ENCODE measurements at regions not wholly inside any gene's neighbourhood (a gene's known extent, or its start where the extent isn't known, plus 50 kb on each side); places are given as distances from the start of the nearest gene placed in this dataset.
A peak's percentile ranks its signal among the peaks of the same experiment; 100 is the strongest.

DNA sequence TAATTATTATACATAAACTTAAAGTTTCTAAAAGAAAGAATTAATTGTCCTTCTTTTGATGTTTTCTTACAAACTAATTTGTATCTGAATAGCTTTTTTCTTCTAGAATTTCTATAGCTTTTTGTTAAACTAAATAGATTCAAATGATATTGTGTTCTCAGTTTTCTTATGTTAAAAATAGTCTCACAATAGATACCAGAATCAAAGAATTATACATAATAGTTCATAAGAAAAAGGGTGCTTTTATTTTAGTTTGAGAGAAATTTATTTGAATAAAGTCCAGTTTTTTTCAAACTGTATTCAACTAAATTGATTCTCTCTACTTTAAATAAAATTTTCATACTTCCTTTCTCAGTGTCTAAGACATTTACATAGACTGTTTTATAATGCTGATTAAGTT lies 274.8 kb downstream of the SEMA3D start:
- Histone ChIP-seq H2AFZ (no peak overlapping the region), H3K4me2 (peak overlapping the region; percentile 17), H3K9me2 (ENCODE audit: insufficient read depth) (0 out of 2 replicates have a peak, but pooled peaks cover 3% of the 10 kb centered on the region), H3K27me3 (ENCODE audit: insufficient read depth) (no peaks in the 10 kb centered on the region), H3K79me2 (replicated peaks; ENCODE audit: insufficient read depth) (no peaks in the 10 kb centered on the region), H3F3A (replicated peaks; ENCODE audit: low read depth) (no peaks in the 10 kb centered on the region), H3K4me3 (no peak overlapping the region), H3K27ac (ENCODE audit: low read depth) (peak overlapping the region; percentile 64), H4K20me1 (replicated peaks; ENCODE audit: insufficient read depth) (no peaks in the 10 kb centered on the region), H3K36me3 (ENCODE audit: insufficient read depth) (no peaks in the 10 kb centered on the region), H3K4me1 (ENCODE audit: insufficient read depth) (peaks cover 30% of the 10 kb centered on the region)
- TF ChIP-seq JUNB (IDR thresholded peaks at IDR 0.05; ENCODE audit: unreplicated experiment) (no peak), STAT1 (IDR thresholded peaks at IDR 0.05; ENCODE audit: unreplicated experiment) (no peak), EZH2phosphoT487 (IDR thresholded peaks at IDR 0.05; ENCODE audit: unreplicated experiment) (no peak), ZNF114 (CRISPR knock-in tag; IDR thresholded peaks at IDR 0.05) (no peak), ZNF331 (CRISPR knock-in tag; IDR thresholded peaks at IDR 0.05; ENCODE audit: low read depth) (no peak), CREB1 (CRISPR knock-in tag; IDR thresholded peaks at IDR 0.05; ENCODE audit: low read depth) (no peak)
- TF ChIP-seq, protein P1, sequence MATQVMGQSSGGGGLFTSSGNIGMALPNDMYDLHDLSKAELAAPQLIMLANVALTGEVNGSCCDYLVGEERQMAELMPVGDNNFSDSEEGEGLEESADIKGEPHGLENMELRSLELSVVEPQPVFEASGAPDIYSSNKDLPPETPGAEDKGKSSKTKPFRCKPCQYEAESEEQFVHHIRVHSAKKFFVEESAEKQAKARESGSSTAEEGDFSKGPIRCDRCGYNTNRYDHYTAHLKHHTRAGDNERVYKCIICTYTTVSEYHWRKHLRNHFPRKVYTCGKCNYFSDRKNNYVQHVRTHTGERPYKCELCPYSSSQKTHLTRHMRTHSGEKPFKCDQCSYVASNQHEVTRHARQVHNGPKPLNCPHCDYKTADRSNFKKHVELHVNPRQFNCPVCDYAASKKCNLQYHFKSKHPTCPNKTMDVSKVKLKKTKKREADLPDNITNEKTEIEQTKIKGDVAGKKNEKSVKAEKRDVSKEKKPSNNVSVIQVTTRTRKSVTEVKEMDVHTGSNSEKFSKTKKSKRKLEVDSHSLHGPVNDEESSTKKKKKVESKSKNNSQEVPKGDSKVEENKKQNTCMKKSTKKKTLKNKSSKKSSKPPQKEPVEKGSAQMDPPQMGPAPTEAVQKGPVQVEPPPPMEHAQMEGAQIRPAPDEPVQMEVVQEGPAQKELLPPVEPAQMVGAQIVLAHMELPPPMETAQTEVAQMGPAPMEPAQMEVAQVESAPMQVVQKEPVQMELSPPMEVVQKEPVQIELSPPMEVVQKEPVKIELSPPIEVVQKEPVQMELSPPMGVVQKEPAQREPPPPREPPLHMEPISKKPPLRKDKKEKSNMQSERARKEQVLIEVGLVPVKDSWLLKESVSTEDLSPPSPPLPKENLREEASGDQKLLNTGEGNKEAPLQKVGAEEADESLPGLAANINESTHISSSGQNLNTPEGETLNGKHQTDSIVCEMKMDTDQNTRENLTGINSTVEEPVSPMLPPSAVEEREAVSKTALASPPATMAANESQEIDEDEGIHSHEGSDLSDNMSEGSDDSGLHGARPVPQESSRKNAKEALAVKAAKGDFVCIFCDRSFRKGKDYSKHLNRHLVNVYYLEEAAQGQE (IDR thresholded peaks at IDR 0.05; ENCODE audit: unreplicated experiment), result no peak
- TF ChIP-seq, protein P2, sequence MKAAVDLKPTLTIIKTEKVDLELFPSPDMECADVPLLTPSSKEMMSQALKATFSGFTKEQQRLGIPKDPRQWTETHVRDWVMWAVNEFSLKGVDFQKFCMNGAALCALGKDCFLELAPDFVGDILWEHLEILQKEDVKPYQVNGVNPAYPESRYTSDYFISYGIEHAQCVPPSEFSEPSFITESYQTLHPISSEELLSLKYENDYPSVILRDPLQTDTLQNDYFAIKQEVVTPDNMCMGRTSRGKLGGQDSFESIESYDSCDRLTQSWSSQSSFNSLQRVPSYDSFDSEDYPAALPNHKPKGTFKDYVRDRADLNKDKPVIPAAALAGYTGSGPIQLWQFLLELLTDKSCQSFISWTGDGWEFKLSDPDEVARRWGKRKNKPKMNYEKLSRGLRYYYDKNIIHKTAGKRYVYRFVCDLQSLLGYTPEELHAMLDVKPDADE (IDR thresholded peaks at IDR 0.05), result no peak
- DNase-seq (ENCODE audit: low spot score) (peak; percentile 30), ATAC-seq (no peak)
- Mint-ChIP-seq H3K4me1 (peaks cover 32% of the 10 kb centered on the region), H3K4me3 (peak overlapping the region; percentile 41; the same call in 1 of the 3 replicates), H3K27ac (peak overlapping the region; percentile 90), H3K27me3 (ENCODE audit: insufficient read depth, low read depth, poor library complexity) (no peaks in the 10 kb centered on the region), H3K36me3 (ENCODE audit: low read depth) (peaks cover 8% of the 10 kb centered on the region; the same call in 2 of the 3 replicates), H3K9me3 (peaks cover 3% of the 10 kb centered on the region; the same call in 1 of the 3 replicates)

DNA sequence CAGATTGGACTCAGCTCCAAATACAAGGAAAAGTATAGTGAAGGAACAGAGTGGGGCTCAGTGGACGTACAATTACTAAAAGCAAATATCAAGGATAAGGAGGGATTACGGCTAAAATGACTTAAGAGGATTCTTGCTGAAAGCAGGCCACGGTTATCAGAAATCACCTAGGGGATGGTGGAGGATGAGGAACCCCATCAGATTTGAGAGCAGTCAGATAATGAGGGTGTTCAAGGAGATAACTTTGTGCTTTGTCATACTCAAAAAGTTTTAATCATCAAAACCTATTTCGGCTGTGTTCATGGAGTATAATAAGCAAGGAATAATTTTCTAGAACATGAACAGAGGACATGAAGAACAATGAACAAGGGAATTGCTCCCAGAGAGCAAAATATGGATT lies 275.8 kb downstream of the SEMA3D start:
- H3K36me3 ChIP-seq (ENCODE audit: insufficient read depth), result no peaks in the 10 kb centered on the region
- no peak overlapping the region for H2AFZ ChIP-seq
- DNase-seq (ENCODE audit: low spot score) (no peak), ATAC-seq (no peak)
- no peak overlapping the region for H3K4me3 Mint-ChIP-seq
- H3K4me3 ChIP-seq, result no peak overlapping the region
- H3K9me2 ChIP-seq (ENCODE audit: insufficient read depth), result 0 out of 2 replicates have a peak, but pooled peaks cover 3% of the 10 kb centered on the region
- H3K36me3 Mint-ChIP-seq (ENCODE audit: low read depth), result peaks cover 8% of the 10 kb centered on the region; the same call in 2 of the 3 replicates
- H3K27me3 ChIP-seq (ENCODE audit: insufficient read depth), result no peaks in the 10 kb centered on the region
- H3K4me1 ChIP-seq (ENCODE audit: insufficient read depth), result peaks cover 26% of the 10 kb centered on the region
- H3K27ac ChIP-seq (ENCODE audit: low read depth), result peak overlapping the region; percentile 74
- no peaks in the 10 kb centered on the region for H4K20me1 ChIP-seq (replicated peaks; ENCODE audit: insufficient read depth)
- no peaks in the 10 kb centered on the region for H3F3A ChIP-seq (replicated peaks; ENCODE audit: low read depth)
- no peaks in the 10 kb centered on the region for H3K27me3 Mint-ChIP-seq (ENCODE audit: insufficient read depth, low read depth, poor library complexity)
- H3K4me2 ChIP-seq, result no peak overlapping the region
- peak overlapping the region; percentile 15 for H3K27ac Mint-ChIP-seq
- peaks cover 3% of the 10 kb centered on the region; the same call in 1 of the 3 replicates for H3K9me3 Mint-ChIP-seq
- H3K79me2 ChIP-seq (replicated peaks; ENCODE audit: insufficient read depth), result no peaks in the 10 kb centered on the region
- H3K4me1 Mint-ChIP-seq, result peaks cover 30% of the 10 kb centered on the region
- TF ChIP-seq, protein P3, sequence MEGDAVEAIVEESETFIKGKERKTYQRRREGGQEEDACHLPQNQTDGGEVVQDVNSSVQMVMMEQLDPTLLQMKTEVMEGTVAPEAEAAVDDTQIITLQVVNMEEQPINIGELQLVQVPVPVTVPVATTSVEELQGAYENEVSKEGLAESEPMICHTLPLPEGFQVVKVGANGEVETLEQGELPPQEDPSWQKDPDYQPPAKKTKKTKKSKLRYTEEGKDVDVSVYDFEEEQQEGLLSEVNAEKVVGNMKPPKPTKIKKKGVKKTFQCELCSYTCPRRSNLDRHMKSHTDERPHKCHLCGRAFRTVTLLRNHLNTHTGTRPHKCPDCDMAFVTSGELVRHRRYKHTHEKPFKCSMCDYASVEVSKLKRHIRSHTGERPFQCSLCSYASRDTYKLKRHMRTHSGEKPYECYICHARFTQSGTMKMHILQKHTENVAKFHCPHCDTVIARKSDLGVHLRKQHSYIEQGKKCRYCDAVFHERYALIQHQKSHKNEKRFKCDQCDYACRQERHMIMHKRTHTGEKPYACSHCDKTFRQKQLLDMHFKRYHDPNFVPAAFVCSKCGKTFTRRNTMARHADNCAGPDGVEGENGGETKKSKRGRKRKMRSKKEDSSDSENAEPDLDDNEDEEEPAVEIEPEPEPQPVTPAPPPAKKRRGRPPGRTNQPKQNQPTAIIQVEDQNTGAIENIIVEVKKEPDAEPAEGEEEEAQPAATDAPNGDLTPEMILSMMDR (conservative IDR thresholded peaks at IDR 0.05; ENCODE audit: low read depth in 2 of 2), result no peak
- no peak for TF ChIP-seq EZH2phosphoT487 (IDR thresholded peaks at IDR 0.05; ENCODE audit: unreplicated experiment)
- no peak for TF ChIP-seq ZNF331 (CRISPR knock-in tag; IDR thresholded peaks at IDR 0.05; ENCODE audit: low read depth)
- TF ChIP-seq, protein P2 (IDR thresholded peaks at IDR 0.05), result no peak
- no peak for TF ChIP-seq JUNB (IDR thresholded peaks at IDR 0.05; ENCODE audit: unreplicated experiment)
- no peak for TF ChIP-seq ZNF114 (CRISPR knock-in tag; IDR thresholded peaks at IDR 0.05)
- no peak for TF ChIP-seq CREB1 (CRISPR knock-in tag; IDR thresholded peaks at IDR 0.05; ENCODE audit: low read depth)
- no peak for TF ChIP-seq STAT1 (IDR thresholded peaks at IDR 0.05; ENCODE audit: unreplicated experiment)
- TF ChIP-seq, protein P1 (IDR thresholded peaks at IDR 0.05; ENCODE audit: unreplicated experiment), result no peak
- no peak for TF ChIP-seq NANOG (IDR thresholded peaks at IDR 0.05; ENCODE audit: borderline replicate concordance)
- TF ChIP-seq EZH2 (IDR thresholded peaks at IDR 0.05; ENCODE audit: low read depth, unreplicated experiment), result no peak
- no peak for TF ChIP-seq POLR2AphosphoS5 (IDR thresholded peaks at IDR 0.05; ENCODE audit: low read depth)

Data from GM23338 (cell line).